Middle frontal gyrus (tissue), 1 donor: ENCODE measurements at regions not wholly inside any gene's neighbourhood (a gene's known extent, or its start where the extent isn't known, plus 50 kb on each side); places are given as distances from the start of the nearest gene placed in this dataset.

Source experiments
- DNase-seq: peaks from one replicate; pipeline ENCODE4 v3.0.0-alpha.2; 2015; ENCODE audit warnings: low spot score; ENCODE audit errors: extremely low spot score

GRCh38 chr1:13878021-13878420 lies 178.0 kb downstream of the PRDM2 start:
- no peak for DNase-seq

- no peak for DNase-seq
These were observed 178.5 kb downstream of the PRDM2 start for GRCh38 chr1:13878451-13878850.

- no peak for DNase-seq
These were observed 181.5 kb downstream of the PRDM2 start for GRCh38 chr1:13881385-13882088.

DNA sequence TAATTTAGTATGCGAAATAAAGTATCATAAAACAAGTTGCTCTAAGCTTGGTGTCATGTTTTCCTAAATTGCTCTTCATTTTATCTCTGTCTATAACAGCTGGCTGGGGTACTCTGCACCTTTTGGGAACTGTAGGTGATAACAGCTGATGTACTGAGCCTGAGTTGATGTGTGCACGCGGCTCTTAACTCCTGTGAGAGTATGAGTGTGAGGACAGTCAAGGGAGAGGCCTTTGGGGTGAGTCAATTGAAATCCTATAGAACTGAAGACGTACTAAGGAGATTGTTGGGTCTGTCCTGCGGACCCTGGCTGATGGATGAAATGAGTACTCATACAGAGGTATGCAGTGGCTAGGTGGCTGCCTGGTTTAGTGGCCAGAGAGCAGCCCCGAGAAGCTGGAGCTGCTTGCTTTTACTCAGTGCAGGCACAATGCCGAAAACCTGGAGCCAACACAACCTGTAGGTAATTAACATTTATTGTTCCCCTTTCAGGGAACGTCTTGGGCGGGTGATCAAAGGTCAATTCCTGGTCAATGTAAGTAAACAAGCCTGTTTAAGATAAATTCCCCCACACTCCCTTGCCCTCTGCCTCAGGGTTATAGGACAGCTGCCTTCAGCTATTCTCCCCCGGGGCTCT lies 188.5 kb downstream of the PRDM2 start:
- no peak for DNase-seq

DNA sequence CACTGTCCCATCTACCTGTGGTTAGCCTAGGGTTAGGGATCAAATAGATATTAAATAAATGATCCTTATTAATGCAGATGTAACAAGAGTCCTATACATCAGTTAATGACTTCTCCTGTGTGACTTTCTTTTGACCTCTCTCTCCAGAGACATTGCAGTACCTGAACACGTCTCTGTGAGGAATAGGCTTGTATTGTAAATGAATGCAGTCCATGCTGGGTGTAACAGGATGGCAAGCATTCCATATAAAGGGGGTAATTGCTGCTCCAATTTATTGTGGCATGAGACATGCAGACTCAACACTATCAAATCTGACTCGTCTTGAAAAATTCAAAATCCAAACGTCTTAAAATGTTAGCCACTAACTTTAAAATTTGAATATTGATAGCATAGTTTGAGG lies 189.5 kb downstream of the PRDM2 start:
- DNase-seq = no peak

GRCh38 chr1:13890766-13891165 lies 190.8 kb downstream of the PRDM2 start:
- DNase-seq = peak; percentile 16

DNA sequence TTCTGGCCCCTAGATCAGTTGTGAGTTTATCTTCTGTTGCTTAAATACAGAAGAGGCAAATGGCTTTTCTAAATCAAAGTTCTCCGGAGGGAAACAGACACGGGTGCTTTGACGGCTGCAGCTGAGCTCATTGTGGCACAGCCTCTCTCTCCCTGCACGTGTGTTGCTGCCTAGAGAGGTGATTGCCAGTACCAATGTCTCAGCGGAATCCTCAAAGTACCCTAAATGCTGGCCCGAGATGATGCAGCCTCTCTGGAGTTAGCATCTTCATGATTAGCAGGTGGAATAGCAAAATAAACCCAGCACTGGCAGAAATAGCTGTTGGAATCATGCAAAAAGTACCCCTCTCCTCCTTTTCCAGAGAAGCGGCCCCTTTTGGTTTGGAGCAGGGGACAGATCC lies 192.2 kb downstream of the PRDM2 start:
- no peak for DNase-seq

DNA sequence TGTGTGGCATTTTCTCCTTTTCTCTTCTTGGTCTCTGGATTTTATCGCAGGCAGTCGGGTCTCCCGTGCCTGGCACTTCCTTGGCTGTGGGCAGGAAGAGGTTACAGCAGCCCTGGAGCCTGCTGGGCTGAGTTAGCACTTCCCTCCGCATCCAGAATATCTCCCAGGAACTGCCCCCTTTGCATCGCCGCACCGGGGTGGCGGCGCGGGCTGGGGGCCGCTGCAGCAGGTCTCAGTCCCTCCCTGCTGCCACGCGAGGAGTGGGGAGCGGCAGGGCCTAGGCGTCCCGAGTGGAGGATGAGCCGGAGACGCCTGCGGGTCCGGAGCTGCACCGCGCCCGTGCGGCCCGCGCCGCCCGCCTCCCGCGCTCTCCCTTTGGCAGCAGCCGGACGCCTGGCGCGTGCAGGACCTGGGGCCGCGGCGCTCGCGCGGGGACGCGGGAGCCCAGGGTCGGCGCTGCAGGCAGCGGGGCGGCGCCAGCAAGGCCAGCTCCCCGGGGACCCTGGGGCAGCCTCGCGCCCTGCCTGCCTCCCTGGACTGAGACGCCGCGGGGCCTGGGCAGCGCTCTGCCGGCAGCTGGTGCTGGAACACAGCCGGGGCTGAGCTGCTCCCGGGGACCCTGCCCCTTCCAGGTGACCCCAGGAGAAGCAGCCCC lies 192.8 kb downstream of the PRDM2 start:
- no peak for DNase-seq

GRCh38 chr1:13893409-13893821 lies 193.4 kb downstream of the PRDM2 start:
- DNase-seq = no peak

- DNase-seq = no peak
These were observed 196.9 kb downstream of the PRDM2 start for GRCh38 chr1:13896932-13897331.

DNA sequence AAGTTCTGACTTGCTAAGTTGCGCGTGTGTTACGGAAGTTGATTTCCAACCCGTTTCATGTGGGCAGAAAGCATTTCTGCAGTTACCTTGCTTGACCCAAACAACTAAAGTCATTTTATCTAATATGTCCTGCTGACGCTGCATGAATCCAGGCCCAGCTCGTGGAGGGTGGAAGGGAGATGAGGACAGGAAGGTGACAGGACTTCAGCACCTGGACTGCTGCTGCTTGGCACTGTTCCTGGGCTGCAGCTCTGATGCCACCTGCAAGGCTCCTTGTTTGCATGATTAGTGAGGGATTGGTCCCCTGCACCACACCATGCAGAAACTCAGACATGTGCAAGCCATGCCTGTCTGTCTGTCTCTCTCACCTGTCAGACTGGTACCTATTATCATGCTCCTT lies 198.4 kb downstream of the PRDM2 start:
- DNase-seq = no peak

GRCh38 chr1:13899856-13900255 lies 199.9 kb downstream of the PRDM2 start:
- DNase-seq = no peak

- no peak for DNase-seq
These were observed 200.6 kb downstream of the PRDM2 start for GRCh38 chr1:13900583-13900982.

- DNase-seq = no peak
These were observed 201.1 kb downstream of the PRDM2 start for GRCh38 chr1:13901039-13901438.

- no peak for DNase-seq
These were observed 201.6 kb downstream of the PRDM2 start for GRCh38 chr1:13901597-13901996.

GRCh38 chr1:13908128-13908527 lies 208.1 kb downstream of the PRDM2 start:
- no peak for DNase-seq

DNA sequence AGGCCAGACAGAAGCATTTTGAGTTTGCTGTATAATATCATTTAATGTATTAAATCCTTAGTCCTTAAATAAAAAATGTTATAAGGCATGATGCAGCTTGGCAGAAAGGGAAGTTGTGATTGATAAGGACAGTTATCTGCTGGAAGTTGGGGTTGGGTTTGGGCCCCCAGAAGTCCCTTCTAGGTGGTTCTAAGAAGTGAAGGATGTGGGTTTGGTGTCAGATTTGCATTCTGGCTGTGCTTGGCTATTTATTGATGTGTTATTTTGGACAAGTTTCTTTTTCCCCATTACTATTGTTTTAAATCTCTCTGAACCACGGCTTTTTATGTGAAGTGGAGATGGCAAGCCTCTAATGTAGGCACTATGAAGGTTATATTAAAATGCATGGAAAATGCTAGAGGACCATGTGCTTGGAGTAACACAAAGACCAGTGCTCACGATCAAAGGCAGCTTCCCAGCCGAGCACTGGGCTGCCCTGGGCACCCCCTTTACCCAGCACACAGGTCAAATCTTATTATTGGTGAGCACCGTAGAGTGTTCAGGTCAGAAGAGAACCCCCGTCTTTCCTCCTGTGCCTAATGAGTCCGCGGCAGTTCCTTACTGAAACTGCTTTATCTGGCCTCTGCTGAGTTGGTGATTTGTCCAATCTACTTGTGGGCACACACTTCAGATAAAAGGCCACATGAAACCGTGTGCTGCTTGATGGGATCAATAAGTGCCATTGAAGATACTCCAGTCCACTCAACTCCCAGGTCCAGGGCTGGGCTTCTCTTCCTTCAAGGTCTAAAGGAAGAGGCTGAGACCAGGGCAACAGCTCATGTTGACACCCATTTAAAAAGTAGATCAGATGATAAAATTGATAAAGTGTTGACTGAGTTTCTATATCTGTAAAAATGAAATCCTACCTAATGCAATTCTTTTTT lies 212.0 kb downstream of the PRDM2 start:
- DNase-seq = no peak

DNA sequence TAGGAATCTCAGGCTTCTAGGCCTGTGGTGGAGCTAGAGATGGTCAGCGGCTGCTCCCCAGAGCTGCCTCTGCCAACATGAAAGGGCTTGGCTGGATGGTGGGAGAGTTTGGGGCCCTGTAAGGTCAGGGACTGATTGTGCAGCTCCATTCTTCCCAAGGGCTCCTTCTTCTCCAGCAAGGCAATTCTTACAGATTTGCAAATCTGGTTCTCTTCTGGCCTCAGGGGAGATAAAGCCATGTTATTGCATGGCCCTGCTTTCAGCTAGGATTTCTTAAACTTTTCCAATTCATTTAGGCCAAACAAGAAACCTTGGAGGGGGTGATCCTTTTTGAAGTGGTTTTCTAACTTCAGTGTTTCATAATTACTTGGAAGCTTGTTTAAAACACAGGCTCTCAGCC lies 213.4 kb downstream of the PRDM2 start:
- no peak for DNase-seq

GRCh38 chr1:13916530-13916929 lies 216.5 kb downstream of the PRDM2 start:
- no peak for DNase-seq

GRCh38 chr1:13917607-13918006 lies 217.6 kb downstream of the PRDM2 start:
- DNase-seq = no peak

DNA sequence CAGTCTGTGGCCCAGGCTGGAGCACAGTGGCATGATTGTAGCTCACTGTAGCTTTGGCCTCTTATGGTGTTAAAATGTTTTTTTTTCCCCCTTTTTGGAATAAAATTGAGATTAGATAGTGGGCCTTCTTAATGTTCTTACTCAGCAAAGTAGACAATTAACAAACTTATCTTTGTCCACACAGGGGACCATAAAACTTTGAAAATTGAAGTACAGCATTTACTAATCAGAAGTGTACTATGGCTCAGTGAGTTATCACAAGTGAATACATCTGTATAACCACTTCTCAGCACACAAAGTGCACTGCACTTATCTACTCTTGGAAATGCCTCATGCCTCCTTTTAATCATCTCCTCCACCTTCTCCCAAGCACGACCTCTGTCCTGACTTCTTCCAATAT lies 218.9 kb downstream of the PRDM2 start:
- DNase-seq = no peak

- no peak for DNase-seq
These were observed 221.2 kb downstream of the PRDM2 start for GRCh38 chr1:13921190-13921589.
